ENCODE measurements at regions not wholly inside any gene's neighbourhood (a gene's known extent, or its start where the extent isn't known, plus 50 kb on each side); places are given as distances from the start of the nearest gene placed in this dataset.

DNA sequence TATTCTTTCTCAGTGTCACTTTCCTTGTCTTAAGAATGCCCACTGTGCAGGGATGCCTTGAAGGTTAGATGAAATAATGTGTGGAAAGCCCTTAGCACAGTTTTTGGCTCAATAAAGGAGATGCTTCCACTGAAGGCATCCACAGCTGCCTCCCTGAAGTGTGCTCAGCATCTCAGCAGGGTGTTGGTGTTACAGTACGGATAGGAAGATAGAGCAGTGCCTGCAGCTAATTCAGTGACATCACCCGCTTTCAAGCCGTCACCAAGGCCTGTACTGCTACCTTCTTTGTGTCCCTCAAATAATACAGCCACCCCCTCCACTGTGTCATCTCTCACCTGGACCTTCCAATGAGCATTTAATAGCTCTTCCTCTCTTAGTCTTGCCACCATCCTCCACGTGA lies 59.0 kb downstream of the NDUFS5 start:
- WGBS, 2 donors: 70 to 72% methylated on average over 4 of the region's 4 CpGs

GRCh38 chr1:39086386-39086785 lies 60.2 kb downstream of the NDUFS5 start:
- H3K4me3 ChIP-seq (ENCODE audit: low read depth in 1 of 2, low read length in 2 of 2): no peak overlapping the region
- WGBS, 2 donors: 41 to 49% methylated on average over 3 of the region's 3 CpGs
- H3K27ac ChIP-seq (ENCODE audit: low read depth in 2 of 2, low read length in 1 of 2): peak overlapping the region in 1 of 2 donors; percentile 14
- H3K4me1 ChIP-seq (ENCODE audit: control insufficient read depth in 2 of 2, insufficient read depth in 2 of 2, low read length in 1 of 2): no peaks in the 10 kb centered on the region
- no peaks in the 10 kb centered on the region for H3K27me3 ChIP-seq (ENCODE audit: control insufficient read depth in 1 of 2, insufficient read depth in 2 of 2, low read length in 2 of 2)
- no peaks in the 10 kb centered on the region for H3K9me3 ChIP-seq (ENCODE audit: control insufficient read depth in 2 of 2, insufficient read depth in 1 of 2, low read depth in 1 of 2, low read length in 1 of 2)
- H3K36me3 ChIP-seq (ENCODE audit: control insufficient read depth in 2 of 2, insufficient read depth in 2 of 2, low read length in 1 of 2): no peaks in the 10 kb centered on the region

More for the DNA sequence above, 59.0 kb downstream of the NDUFS5 start:
- peaks cover 0 to 5% of the 10 kb centered on the region in 2 donors for H3K4me1 ChIP-seq (ENCODE audit: control insufficient read depth in 2 of 2, insufficient read depth in 2 of 2, low read length in 1 of 2)
- no peak overlapping the region for H3K27ac ChIP-seq (ENCODE audit: low read depth in 2 of 2, low read length in 1 of 2)
- H3K9me3 ChIP-seq (ENCODE audit: control insufficient read depth in 2 of 2, insufficient read depth in 1 of 2, low read depth in 1 of 2, low read length in 1 of 2): no peaks in the 10 kb centered on the region
- no peak overlapping the region for H3K4me3 ChIP-seq (ENCODE audit: low read depth in 1 of 2, low read length in 2 of 2)
- H3K36me3 ChIP-seq (ENCODE audit: control insufficient read depth in 2 of 2, insufficient read depth in 2 of 2, low read length in 1 of 2): no peaks in the 10 kb centered on the region
- H3K27me3 ChIP-seq (ENCODE audit: control insufficient read depth in 1 of 2, insufficient read depth in 2 of 2, low read length in 2 of 2): no peaks in the 10 kb centered on the region

- no peaks in the 10 kb centered on the region for H3K27me3 ChIP-seq (ENCODE audit: control insufficient read depth in 1 of 2, insufficient read depth in 2 of 2, low read length in 2 of 2)
- no peaks in the 10 kb centered on the region for H3K4me1 ChIP-seq (ENCODE audit: control insufficient read depth in 2 of 2, insufficient read depth in 2 of 2, low read length in 1 of 2)
- peak overlapping the region in 1 of 2 donors; percentile 14 for H3K27ac ChIP-seq (ENCODE audit: low read depth in 2 of 2, low read length in 1 of 2)
- H3K36me3 ChIP-seq (ENCODE audit: control insufficient read depth in 2 of 2, insufficient read depth in 2 of 2, low read length in 1 of 2): no peaks in the 10 kb centered on the region
- H3K4me3 ChIP-seq (ENCODE audit: low read depth in 1 of 2, low read length in 2 of 2): no peak overlapping the region
- WGBS, 2 donors: 64 to 65% methylated on average over 7 of the region's 7 CpGs
- H3K9me3 ChIP-seq (ENCODE audit: control insufficient read depth in 2 of 2, insufficient read depth in 1 of 2, low read depth in 1 of 2, low read length in 1 of 2): no peaks in the 10 kb centered on the region
Observed at GRCh38 chr1:39086865-39087409, 60.8 kb downstream of the NDUFS5 start.

DNA sequence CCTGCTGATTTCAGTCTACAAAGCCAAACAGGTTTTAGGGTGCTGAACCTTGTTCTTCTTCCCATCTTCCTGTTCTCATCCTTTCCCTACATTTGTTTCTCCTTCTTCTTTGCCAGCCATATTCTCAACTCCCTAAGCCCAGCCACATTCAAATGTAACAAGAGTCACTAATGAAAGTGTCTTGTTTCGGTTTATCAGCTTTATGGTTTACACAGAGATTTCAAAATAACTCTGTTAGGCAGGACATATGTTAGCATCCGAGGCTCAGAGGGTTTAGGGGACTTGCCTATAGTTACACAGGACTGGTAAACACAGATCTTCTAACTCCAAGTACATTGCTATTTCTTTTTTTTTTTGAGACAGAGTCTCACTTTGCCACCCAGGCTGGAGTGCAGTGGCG lies 61.3 kb downstream of the NDUFS5 start:
- H3K4me1 ChIP-seq (ENCODE audit: control insufficient read depth in 2 of 2, insufficient read depth in 2 of 2, low read length in 1 of 2): no peaks in the 10 kb centered on the region

DNA sequence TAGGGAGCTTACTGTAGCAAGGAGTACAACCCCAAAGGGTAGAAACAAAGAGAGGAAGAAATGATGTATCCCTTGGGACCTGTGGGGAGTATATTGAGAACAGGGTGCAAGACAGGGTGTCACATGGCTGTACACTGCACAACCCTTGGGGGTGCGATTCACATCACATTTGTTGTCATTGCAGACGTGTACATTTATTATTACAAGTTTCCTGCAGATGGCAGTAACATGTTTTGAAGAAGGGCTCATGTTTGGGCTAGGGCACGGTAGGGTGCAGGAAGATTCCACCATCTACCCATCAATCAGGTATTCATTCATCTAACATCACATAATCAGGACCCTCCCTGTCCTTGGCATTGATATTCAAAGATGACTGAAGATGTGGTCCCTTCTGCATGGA lies 62.5 kb downstream of the NDUFS5 start:
- WGBS, 2 donors: 77 to 83% methylated on average over 3 of the region's 3 CpGs
- no peaks in the 10 kb centered on the region for H3K4me1 ChIP-seq (ENCODE audit: control insufficient read depth in 2 of 2, insufficient read depth in 2 of 2, low read length in 1 of 2)
- H3K4me3 ChIP-seq (ENCODE audit: low read depth in 1 of 2, low read length in 2 of 2): no peak overlapping the region
- no peaks in the 10 kb centered on the region for H3K36me3 ChIP-seq (ENCODE audit: control insufficient read depth in 2 of 2, insufficient read depth in 2 of 2, low read length in 1 of 2)
- H3K27me3 ChIP-seq (ENCODE audit: control insufficient read depth in 1 of 2, insufficient read depth in 2 of 2, low read length in 2 of 2): no peaks in the 10 kb centered on the region
- H3K27ac ChIP-seq (ENCODE audit: low read depth in 2 of 2, low read length in 1 of 2): no peak overlapping the region
- H3K9me3 ChIP-seq (ENCODE audit: control insufficient read depth in 2 of 2, insufficient read depth in 1 of 2, low read depth in 1 of 2, low read length in 1 of 2): no peaks in the 10 kb centered on the region

More for the DNA sequence above, 61.3 kb downstream of the NDUFS5 start:
- no peak overlapping the region for H3K4me3 ChIP-seq (ENCODE audit: low read depth in 1 of 2, low read length in 2 of 2)
- H3K36me3 ChIP-seq (ENCODE audit: control insufficient read depth in 2 of 2, insufficient read depth in 2 of 2, low read length in 1 of 2): no peaks in the 10 kb centered on the region
- 73 to 81% methylated on average over 3 of the region's 3 CpGs for WGBS, 2 donors
- no peaks in the 10 kb centered on the region for H3K9me3 ChIP-seq (ENCODE audit: control insufficient read depth in 2 of 2, insufficient read depth in 1 of 2, low read depth in 1 of 2, low read length in 1 of 2)
- no peak overlapping the region for H3K27ac ChIP-seq (ENCODE audit: low read depth in 2 of 2, low read length in 1 of 2)
- no peaks in the 10 kb centered on the region for H3K27me3 ChIP-seq (ENCODE audit: control insufficient read depth in 1 of 2, insufficient read depth in 2 of 2, low read length in 2 of 2)

DNA sequence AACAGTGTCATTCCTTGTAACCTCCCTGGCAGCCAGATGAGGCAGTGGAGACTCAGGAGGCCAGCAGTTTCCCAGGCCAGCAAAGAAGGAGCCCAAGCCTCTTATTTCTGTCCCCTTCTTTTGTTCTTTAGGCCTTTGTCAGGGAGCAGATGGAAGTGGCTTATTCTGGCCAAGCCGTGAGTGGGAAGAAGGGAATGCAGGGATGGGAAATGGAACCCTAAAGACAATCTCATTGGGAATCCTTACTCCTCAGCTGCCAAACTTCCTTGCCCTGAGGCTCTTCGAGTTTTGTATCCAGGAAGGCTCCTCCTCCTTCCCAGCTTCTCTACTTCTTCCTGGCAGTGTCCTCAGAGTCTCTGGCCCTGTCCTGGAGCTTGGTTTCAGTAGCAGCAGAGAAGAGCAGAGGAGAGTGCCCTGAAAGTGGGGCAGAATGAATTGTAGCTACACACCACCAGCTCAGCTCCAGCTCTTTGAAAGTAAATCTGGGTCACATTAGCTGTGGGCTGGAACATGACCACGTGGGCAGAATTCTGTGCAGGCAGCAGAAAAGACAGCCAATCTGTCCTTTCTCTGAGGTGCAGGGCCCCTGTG lies 63.9 kb downstream of the NDUFS5 start:
- no peaks in the 10 kb centered on the region for H3K4me1 ChIP-seq (ENCODE audit: control insufficient read depth in 2 of 2, insufficient read depth in 2 of 2, low read length in 1 of 2)
- no peaks in the 10 kb centered on the region for H3K36me3 ChIP-seq (ENCODE audit: control insufficient read depth in 2 of 2, insufficient read depth in 2 of 2, low read length in 1 of 2)
- WGBS, 2 donors: 32% methylated on average over 3 of the region's 3 CpGs
- H3K4me3 ChIP-seq (ENCODE audit: low read depth in 1 of 2, low read length in 2 of 2): no peak overlapping the region
- no peaks in the 10 kb centered on the region for H3K27me3 ChIP-seq (ENCODE audit: control insufficient read depth in 1 of 2, insufficient read depth in 2 of 2, low read length in 2 of 2)
- H3K9me3 ChIP-seq (ENCODE audit: control insufficient read depth in 2 of 2, insufficient read depth in 1 of 2, low read depth in 1 of 2, low read length in 1 of 2): no peaks in the 10 kb centered on the region
- H3K27ac ChIP-seq (ENCODE audit: low read depth in 2 of 2, low read length in 1 of 2): no peak overlapping the region

GRCh38 chr1:39090757-39091380 lies 64.7 kb downstream of the NDUFS5 start:
- no peaks in the 10 kb centered on the region for H3K27me3 ChIP-seq (ENCODE audit: control insufficient read depth in 1 of 2, insufficient read depth in 2 of 2, low read length in 2 of 2)
- H3K27ac ChIP-seq (ENCODE audit: low read depth in 2 of 2, low read length in 1 of 2): no peak overlapping the region
- no peaks in the 10 kb centered on the region for H3K9me3 ChIP-seq (ENCODE audit: control insufficient read depth in 2 of 2, insufficient read depth in 1 of 2, low read depth in 1 of 2, low read length in 1 of 2)
- H3K36me3 ChIP-seq (ENCODE audit: control insufficient read depth in 2 of 2, insufficient read depth in 2 of 2, low read length in 1 of 2): no peaks in the 10 kb centered on the region
- no peak overlapping the region for H3K4me3 ChIP-seq (ENCODE audit: low read depth in 1 of 2, low read length in 2 of 2)
- 72 to 78% methylated on average over 3 of the region's 3 CpGs for WGBS, 2 donors
- H3K4me1 ChIP-seq (ENCODE audit: control insufficient read depth in 2 of 2, insufficient read depth in 2 of 2, low read length in 1 of 2): no peaks in the 10 kb centered on the region

DNA sequence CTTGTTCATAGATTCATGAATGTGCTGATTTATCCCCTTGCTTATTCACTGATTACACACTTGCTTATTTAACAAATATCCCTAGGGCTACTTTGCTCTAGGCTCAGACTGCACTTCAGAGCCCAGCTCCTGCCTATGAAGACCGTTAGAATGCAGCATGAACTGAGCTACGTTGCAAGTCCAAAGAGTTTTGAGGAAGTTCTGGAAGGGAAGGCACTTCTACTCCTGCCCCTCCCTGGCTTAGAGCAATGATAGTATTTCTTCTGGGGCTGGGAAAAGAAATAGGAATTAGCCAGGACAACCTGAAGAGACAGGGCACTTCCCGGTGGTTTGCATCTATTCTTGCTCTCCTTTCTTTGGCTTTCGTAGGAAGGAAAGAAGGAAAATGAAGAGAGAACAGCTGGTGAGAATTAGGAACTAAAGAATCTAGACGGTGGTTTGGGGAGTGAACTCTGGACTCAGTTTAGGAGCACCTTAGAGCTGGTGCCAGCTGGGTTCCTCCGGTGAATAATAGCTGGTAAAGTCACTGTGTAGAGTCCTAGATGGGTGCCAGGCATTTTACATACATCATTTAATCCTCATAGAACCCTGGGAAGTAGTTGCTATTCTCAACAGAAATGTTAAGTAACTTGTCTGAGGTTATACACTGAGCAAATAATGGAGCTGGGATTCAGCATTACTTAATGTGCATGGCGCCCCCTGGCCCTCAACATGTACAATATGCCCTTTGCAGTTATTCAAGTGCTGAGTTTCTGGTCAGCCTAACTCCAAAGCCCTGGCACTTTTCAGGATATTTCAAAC lies 65.9 kb downstream of the NDUFS5 start:
- no peak overlapping the region for H3K27ac ChIP-seq (ENCODE audit: low read depth in 2 of 2, low read length in 1 of 2)
- WGBS, 2 donors: 31 to 34% methylated on average over 7 of the region's 7 CpGs
- no peaks in the 10 kb centered on the region for H3K4me1 ChIP-seq (ENCODE audit: control insufficient read depth in 2 of 2, insufficient read depth in 2 of 2, low read length in 1 of 2)
- H3K36me3 ChIP-seq (ENCODE audit: control insufficient read depth in 2 of 2, insufficient read depth in 2 of 2, low read length in 1 of 2): no peaks in the 10 kb centered on the region
- no peaks in the 10 kb centered on the region for H3K9me3 ChIP-seq (ENCODE audit: control insufficient read depth in 2 of 2, insufficient read depth in 1 of 2, low read depth in 1 of 2, low read length in 1 of 2)
- H3K4me3 ChIP-seq (ENCODE audit: low read depth in 1 of 2, low read length in 2 of 2): no peak overlapping the region
- H3K27me3 ChIP-seq (ENCODE audit: control insufficient read depth in 1 of 2, insufficient read depth in 2 of 2, low read length in 2 of 2): no peaks in the 10 kb centered on the region

- no peaks in the 10 kb centered on the region for H3K4me1 ChIP-seq (ENCODE audit: control insufficient read depth in 2 of 2, insufficient read depth in 2 of 2, low read length in 1 of 2)
- H3K36me3 ChIP-seq (ENCODE audit: control insufficient read depth in 2 of 2, insufficient read depth in 2 of 2, low read length in 1 of 2): no peaks in the 10 kb centered on the region
- no peak overlapping the region for H3K4me3 ChIP-seq (ENCODE audit: low read depth in 1 of 2, low read length in 2 of 2)
- H3K27ac ChIP-seq (ENCODE audit: low read depth in 2 of 2, low read length in 1 of 2): no peak overlapping the region
- H3K9me3 ChIP-seq (ENCODE audit: control insufficient read depth in 2 of 2, insufficient read depth in 1 of 2, low read depth in 1 of 2, low read length in 1 of 2): no peaks in the 10 kb centered on the region
- WGBS, 2 donors: 89 to 90% methylated on average over 7 of the region's 7 CpGs
- H3K27me3 ChIP-seq (ENCODE audit: control insufficient read depth in 1 of 2, insufficient read depth in 2 of 2, low read length in 2 of 2): no peaks in the 10 kb centered on the region
Observed at GRCh38 chr1:39094685-39095084, 68.5 kb downstream of the NDUFS5 start.

Measured in esophagus (tissue), 2 donors.